ENCODE measurements at regions not wholly inside any gene's neighbourhood (a gene's known extent, or its start where the extent isn't known, plus 50 kb on each side); places are given as distances from the start of the nearest gene placed in this dataset.

DNA sequence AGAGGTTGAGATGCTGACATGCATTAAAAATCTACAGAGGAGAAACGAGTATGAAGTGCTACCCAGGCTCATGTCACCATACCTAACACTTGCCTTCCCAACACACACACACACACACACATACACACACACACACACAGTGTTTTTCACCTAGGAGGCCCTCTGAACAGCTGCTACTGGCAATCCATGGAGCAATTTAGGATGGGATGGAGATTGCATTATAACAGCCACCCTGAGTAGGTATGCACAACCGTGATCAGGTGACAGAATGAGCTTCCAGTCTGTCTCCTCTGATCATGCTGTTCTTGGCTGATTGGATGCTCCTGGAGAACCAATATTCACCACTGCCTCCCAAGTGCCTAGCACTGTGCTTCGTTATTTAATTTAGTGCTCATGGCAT, 528.5 kb upstream of the CDH5 start:
- H3K4me3 ChIP-seq (ENCODE audit: low read depth, low read length): no peak overlapping the region
- TF ChIP-seq, protein P1, sequence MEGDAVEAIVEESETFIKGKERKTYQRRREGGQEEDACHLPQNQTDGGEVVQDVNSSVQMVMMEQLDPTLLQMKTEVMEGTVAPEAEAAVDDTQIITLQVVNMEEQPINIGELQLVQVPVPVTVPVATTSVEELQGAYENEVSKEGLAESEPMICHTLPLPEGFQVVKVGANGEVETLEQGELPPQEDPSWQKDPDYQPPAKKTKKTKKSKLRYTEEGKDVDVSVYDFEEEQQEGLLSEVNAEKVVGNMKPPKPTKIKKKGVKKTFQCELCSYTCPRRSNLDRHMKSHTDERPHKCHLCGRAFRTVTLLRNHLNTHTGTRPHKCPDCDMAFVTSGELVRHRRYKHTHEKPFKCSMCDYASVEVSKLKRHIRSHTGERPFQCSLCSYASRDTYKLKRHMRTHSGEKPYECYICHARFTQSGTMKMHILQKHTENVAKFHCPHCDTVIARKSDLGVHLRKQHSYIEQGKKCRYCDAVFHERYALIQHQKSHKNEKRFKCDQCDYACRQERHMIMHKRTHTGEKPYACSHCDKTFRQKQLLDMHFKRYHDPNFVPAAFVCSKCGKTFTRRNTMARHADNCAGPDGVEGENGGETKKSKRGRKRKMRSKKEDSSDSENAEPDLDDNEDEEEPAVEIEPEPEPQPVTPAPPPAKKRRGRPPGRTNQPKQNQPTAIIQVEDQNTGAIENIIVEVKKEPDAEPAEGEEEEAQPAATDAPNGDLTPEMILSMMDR (IDR thresholded peaks at IDR 0.05; ENCODE audit: low read depth, low read length): no peak

DNA sequence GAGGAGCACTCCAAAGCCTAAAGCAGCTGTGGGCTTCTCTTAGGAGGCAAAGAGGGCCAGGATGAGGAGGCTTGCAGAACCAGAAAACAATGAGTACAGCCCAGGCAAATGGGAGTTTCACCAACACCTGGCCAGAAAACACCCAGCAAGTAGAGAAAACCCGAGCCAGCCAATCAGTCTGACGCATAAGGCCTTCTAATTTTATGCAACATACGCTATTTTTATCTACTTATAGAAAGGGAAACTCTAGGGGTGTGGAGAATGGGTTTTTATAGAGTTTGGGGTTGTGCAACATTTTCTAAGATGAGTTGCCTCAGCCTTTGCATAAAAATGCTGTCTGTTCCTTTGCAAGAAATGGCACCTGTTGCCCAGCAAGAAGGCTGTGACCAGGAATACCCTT, 529.0 kb upstream of the CDH5 start:
- no peak overlapping the region for H3K4me3 ChIP-seq (ENCODE audit: low read depth, low read length)
- TF ChIP-seq, protein P1 (IDR thresholded peaks at IDR 0.05; ENCODE audit: low read depth, low read length): no peak

DNA sequence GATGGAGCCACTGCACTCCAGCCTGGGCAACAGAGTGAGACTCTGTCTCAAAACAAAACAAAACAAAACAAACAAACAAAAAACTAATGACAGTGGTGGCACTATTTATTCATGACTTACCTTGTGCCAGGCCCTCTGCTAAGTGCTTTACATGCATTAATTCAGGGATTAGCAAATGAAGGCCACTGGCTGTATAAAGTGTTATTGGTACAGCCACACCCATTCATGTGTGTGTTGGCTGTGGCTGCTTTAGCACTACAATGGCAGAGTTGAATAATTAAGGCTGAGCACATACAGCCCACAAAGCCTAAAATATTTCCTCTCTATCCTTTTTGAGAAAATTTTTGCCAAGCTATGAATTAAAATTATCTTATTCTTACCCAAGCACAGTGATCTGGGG, 531.8 kb upstream of the CDH5 start:
- H3K4me3 ChIP-seq (ENCODE audit: low read depth, low read length): no peak overlapping the region
- TF ChIP-seq, protein P1 (IDR thresholded peaks at IDR 0.05; ENCODE audit: low read depth, low read length): no peak

DNA sequence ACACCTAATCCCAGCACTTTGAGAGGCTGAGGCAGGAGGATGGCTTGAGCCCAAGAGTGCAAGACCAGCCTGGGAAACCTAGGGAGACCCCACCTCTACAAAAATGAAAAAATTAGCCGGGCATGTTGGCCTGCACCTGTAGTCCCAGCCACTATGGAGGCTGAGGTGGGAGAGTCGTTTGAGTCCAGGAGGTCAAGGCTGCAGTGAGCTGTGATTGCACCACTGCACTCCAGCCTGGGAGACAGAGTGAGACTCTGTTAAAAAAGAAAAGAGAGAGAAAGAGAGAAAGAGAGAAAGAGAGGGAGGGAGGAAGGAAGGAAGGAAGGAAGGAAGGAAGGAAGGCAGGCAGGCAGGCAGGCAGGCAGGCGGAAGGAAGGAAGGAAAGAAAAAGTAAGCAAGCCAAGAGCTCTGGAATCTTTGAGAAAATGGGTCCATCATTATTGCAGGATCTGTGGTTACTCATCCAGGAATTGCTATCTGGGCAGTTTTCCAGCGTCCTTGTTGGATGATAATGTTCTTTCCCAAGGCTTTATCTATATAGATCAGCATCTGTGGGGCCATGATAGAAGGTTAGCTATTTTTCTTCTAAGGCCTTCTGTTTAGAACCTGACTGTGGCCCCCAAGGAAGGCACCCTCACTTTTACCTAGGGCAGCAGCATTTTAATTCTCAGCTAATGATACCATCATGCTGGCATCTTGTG, 533.2 kb upstream of the CDH5 start:
- TF ChIP-seq, protein P1 (IDR thresholded peaks at IDR 0.05; ENCODE audit: low read depth, low read length): no peak
- H3K4me3 ChIP-seq (ENCODE audit: low read depth, low read length): no peak overlapping the region

DNA sequence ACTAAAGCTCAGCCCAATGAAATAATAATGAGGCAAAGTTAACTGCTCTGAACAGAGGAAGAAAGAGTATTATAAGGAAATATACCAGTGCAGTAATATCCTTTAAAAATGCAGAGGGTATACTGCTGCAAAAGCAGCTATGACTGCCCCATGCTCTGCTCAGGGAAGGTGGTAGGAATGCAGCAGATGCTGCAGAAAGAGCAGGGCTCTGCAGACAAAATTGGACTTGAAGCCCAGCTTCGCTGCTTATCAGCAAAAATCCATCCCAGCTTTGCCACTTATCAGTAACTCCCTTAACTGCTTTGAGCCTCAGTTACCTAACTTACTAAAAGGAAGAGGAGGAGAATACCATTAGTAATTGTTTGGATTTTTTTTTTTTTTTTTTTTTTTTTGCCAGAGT, 533.8 kb upstream of the CDH5 start:
- no peak overlapping the region for H3K4me3 ChIP-seq (ENCODE audit: low read depth, low read length)
- TF ChIP-seq, protein P1 (IDR thresholded peaks at IDR 0.05; ENCODE audit: low read depth, low read length): no peak

DNA sequence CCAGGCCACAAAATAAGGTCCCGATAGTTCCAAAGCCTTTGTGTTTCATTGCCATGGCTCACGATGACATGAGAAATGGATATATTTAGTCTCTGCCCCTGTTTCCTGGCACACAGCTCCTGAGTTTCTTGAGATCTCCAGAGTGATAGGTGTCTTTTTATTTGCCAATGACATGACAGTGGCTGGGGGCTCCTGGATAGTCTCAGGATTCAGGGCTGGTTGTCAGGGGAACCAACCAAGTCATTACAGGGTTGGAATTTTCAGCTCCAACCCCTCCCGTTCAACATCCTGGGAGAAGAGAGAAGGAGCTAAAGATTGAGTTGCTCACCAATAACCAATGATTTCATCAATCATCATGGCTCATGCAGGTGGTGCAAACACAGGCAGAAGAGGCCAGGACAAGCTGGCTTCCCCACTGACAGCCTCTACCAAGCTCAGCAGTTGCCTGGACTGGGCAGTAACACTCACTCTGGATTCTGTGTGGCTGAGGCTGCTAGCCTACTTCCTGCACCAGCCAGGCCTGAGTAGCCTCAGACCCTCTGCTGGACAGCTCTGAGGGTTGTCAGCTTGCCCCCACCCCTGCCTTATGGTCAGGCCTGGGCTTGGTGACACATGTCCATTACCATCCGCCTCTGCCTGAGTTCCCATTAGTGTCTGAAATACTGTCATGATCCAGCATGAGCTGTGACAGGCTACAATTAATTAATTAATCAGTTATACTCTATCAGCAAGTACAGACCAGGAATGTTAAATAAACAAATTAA, 534.4 kb upstream of the CDH5 start:
- TF ChIP-seq, protein P1 (IDR thresholded peaks at IDR 0.05; ENCODE audit: low read depth, low read length): no peak

GRCh38 chr16:65829076-65829475, 537.4 kb upstream of the CDH5 start:
- no peak overlapping the region for H3K4me3 ChIP-seq (ENCODE audit: low read depth, low read length)
- TF ChIP-seq, protein P1 (IDR thresholded peaks at IDR 0.05; ENCODE audit: low read depth, low read length): no peak

More for the DNA sequence above, 534.4 kb upstream of the CDH5 start:
- no peak overlapping the region for H3K4me3 ChIP-seq (ENCODE audit: low read depth, low read length)
